ENCODE measurements at regions not wholly inside any gene's neighbourhood (a gene's known extent, or its start where the extent isn't known, plus 50 kb on each side); places are given as distances from the start of the nearest gene placed in this dataset.

- intact Hi-C loops (cut with DNase I): no loop called here
- TF ChIP-seq POLR2AphosphoS5 (IDR thresholded peaks at IDR 0.05): no peak
- no peak for DNase-seq
- no peaks in the 10 kb centered on the region for H3K27me3 ChIP-seq
- H3K36me3 ChIP-seq: no peaks in the 10 kb centered on the region
- no peak overlapping the region for H3K27ac ChIP-seq
- WGBS, 2 donors: 86 to 90% methylated on average over 5 of the region's 5 CpGs
- no peaks in the 10 kb centered on the region for H3K4me1 ChIP-seq
- H3K4me3 ChIP-seq: no peak overlapping the region
- no peaks in the 10 kb centered on the region for H3K9me3 ChIP-seq
Measured at GRCh38 chr6:18664401-18664800, 277.3 kb downstream of the RNF144B start.

GRCh38 chr6:18667612-18668011, 280.5 kb downstream of the RNF144B start:
- H3K4me3 ChIP-seq: no peak overlapping the region
- no peak for DNase-seq
- no peaks in the 10 kb centered on the region for H3K4me1 ChIP-seq
- H3K9me3 ChIP-seq: no peaks in the 10 kb centered on the region
- 16 to 55% methylated on average over 2 of the region's 2 CpGs for WGBS, 2 donors
- no peak overlapping the region for H3K27ac ChIP-seq
- no peaks in the 10 kb centered on the region for H3K36me3 ChIP-seq
- TF ChIP-seq POLR2A (IDR thresholded peaks at IDR 0.05): no peak
- TF ChIP-seq POLR2AphosphoS5 (IDR thresholded peaks at IDR 0.05): no peak
- TF ChIP-seq CTCF (IDR thresholded peaks at IDR 0.05): no peak
- no peak for TF ChIP-seq EP300 (IDR thresholded peaks at IDR 0.05)
- intact Hi-C loops (cut with DNase I): no loop called here
- H3K27me3 ChIP-seq: no peaks in the 10 kb centered on the region

- Histone ChIP-seq H3K36me3 (no peaks in the 10 kb centered on the region), H3K4me3 (no peak overlapping the region), H3K27me3 (no peaks in the 10 kb centered on the region), H3K27ac (no peak overlapping the region), H3K9me3 (no peaks in the 10 kb centered on the region), H3K4me1 (no peaks in the 10 kb centered on the region)
- no peak for DNase-seq
- no peak for TF ChIP-seq CTCF (IDR thresholded peaks at IDR 0.05)
- no peak for TF ChIP-seq EP300 (IDR thresholded peaks at IDR 0.05)
- TF ChIP-seq POLR2AphosphoS5 (IDR thresholded peaks at IDR 0.05): no peak
- no peak for TF ChIP-seq POLR2A (IDR thresholded peaks at IDR 0.05)
- WGBS, 2 donors: 62 to 77% methylated on average over 3 of the region's 3 CpGs
- intact Hi-C loops (cut with DNase I): no loop called here
Measured at GRCh38 chr6:18668994-18669393, 281.8 kb downstream of the RNF144B start.

- no peak for TF ChIP-seq CTCF (IDR thresholded peaks at IDR 0.05)
- TF ChIP-seq POLR2AphosphoS5 (IDR thresholded peaks at IDR 0.05): no peak
- TF ChIP-seq POLR2A (IDR thresholded peaks at IDR 0.05): no peak
- no peak for TF ChIP-seq EP300 (IDR thresholded peaks at IDR 0.05)
- H3K27ac ChIP-seq: no peak overlapping the region
- no peak overlapping the region for H3K4me3 ChIP-seq
- intact Hi-C loops (cut with DNase I): no loop called here
- no peak for DNase-seq
- no peaks in the 10 kb centered on the region for H3K9me3 ChIP-seq
- WGBS, 2 donors: 87 to 90% methylated on average over 1 of the region's 1 CpG
- no peaks in the 10 kb centered on the region for H3K36me3 ChIP-seq
- no peaks in the 10 kb centered on the region for H3K27me3 ChIP-seq
- H3K4me1 ChIP-seq: no peaks in the 10 kb centered on the region
Measured at GRCh38 chr6:18672852-18673251, 285.7 kb downstream of the RNF144B start.

- H3K27me3 ChIP-seq: no peaks in the 10 kb centered on the region
- H3K36me3 ChIP-seq: no peaks in the 10 kb centered on the region
- no peaks in the 10 kb centered on the region for H3K4me1 ChIP-seq
- H3K9me3 ChIP-seq: no peaks in the 10 kb centered on the region
- TF ChIP-seq POLR2A (IDR thresholded peaks at IDR 0.05) (no peak), POLR2AphosphoS5 (IDR thresholded peaks at IDR 0.05) (no peak)
- no peak overlapping the region for H3K4me3 ChIP-seq
- intact Hi-C loops (cut with DNase I): no loop called here
- H3K27ac ChIP-seq: no peak overlapping the region
- DNase-seq: no peak
Measured at GRCh38 chr6:18674346-18674745, 287.2 kb downstream of the RNF144B start.

GRCh38 chr6:18675881-18676280, 288.7 kb downstream of the RNF144B start:
- TF ChIP-seq EP300 (IDR thresholded peaks at IDR 0.05) (no peak), CTCF (IDR thresholded peaks at IDR 0.05) (no peak), POLR2AphosphoS5 (IDR thresholded peaks at IDR 0.05) (no peak), POLR2A (IDR thresholded peaks at IDR 0.05) (no peak)
- no peak overlapping the region for H3K27ac ChIP-seq
- no peak overlapping the region for H3K4me3 ChIP-seq
- no peaks in the 10 kb centered on the region for H3K36me3 ChIP-seq
- 48 to 62% methylated on average over 2 of the region's 2 CpGs for WGBS, 2 donors
- no peak for DNase-seq
- H3K27me3 ChIP-seq: no peaks in the 10 kb centered on the region
- intact Hi-C loops (cut with DNase I): no loop called here
- H3K4me1 ChIP-seq: no peaks in the 10 kb centered on the region
- H3K9me3 ChIP-seq: no peaks in the 10 kb centered on the region

Data from sigmoid colon (tissue), 6 donors.